ENCODE measurements at regions not wholly inside any gene's neighbourhood (a gene's known extent, or its start where the extent isn't known, plus 50 kb on each side); places are given as distances from the start of the nearest gene placed in this dataset.

GRCh38 chr18:45119876-45120275 is 439.2 kb downstream of the SETBP1 start:
- no peak for DNase-seq (ENCODE audit: low read depth in 3 of 3, low spot score in 1 of 3)

DNA sequence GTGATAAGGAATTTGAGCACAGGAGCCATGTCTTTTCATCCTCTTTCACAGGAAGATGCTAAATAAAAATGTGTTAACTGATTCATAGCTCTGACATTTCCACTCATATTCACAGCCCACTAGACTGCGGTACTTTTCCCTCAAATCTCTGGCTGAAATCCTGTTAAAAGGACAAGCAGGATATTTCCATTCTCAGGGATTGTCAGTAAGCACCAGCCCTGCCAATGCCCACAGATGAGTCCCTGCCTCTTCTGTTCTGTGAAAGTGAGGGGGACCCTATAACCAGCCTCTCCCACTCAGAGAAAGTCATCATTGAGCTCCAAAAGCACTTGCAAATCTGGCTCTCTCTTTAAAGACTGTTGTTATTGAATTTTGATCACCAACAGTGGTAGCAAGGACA is 440.5 kb downstream of the SETBP1 start:
- DNase-seq (ENCODE audit: low read depth in 3 of 3, low spot score in 1 of 3): no peak

- no peak for DNase-seq (ENCODE audit: low read depth in 3 of 3, low spot score in 1 of 3)
Observed at GRCh38 chr18:45122506-45122905, 441.8 kb downstream of the SETBP1 start.

DNA sequence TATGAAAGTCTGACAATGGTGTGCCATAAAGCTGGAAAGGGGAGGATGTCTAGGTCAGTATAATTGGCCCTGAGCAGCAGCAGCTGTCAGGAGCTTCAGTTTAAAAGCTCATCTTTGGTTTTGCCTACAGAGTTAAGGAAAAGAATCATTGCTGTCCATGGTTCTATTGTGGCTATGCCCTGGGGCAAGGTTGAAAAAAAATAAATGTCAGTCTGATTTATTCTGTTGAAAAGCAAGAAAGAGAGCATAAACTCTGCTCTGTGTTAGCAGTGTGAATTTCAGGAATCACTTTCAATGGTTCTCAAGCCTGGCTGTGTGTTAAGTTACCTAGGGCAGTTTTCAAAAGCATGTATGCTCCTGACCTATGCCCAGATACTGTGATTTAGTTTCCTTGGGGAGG is 446.7 kb downstream of the SETBP1 start:
- no peak for DNase-seq (ENCODE audit: low read depth in 3 of 3, low spot score in 1 of 3)

DNA sequence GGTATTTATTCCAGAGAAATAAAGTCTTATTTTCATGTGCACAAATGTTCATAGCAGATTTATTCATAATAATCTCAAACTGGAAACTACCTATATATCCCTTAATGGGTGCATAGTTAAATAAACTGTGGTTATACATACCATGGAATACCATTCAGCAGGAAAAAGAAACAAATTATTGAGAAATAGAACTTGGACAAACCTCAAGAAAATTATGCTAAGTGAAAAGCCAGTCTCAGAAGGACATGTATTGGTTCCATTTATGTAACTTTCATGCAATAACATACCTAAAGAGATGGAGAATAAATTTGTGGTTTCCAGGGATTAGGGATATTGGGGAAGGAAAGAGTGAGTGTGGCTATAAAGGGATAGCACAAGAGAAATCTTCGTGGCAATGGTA is 452.6 kb downstream of the SETBP1 start:
- DNase-seq (ENCODE audit: low read depth in 3 of 3, low spot score in 1 of 3): no peak

- no peak for DNase-seq (ENCODE audit: low read depth in 3 of 3, low spot score in 1 of 3)
Observed at GRCh38 chr18:45136381-45137086, 455.8 kb downstream of the SETBP1 start.

DNA sequence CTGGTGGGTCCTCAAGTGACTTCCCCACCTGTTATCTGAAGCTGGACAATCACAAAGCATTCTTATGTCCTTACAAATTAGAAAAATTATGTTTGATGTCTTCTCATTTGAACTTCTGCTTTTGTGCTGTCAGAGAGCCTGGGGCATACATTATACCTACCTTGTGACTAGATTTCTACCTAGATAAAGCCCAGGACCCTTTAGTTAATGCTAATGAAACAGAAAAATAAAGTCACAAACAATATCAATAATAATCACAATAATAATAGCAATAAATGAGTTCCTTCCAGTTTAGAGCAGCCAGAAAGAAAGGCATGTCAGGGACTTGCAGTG is 456.4 kb downstream of the SETBP1 start:
- DNase-seq (ENCODE audit: low read depth in 3 of 3, low spot score in 1 of 3): no peak

DNA sequence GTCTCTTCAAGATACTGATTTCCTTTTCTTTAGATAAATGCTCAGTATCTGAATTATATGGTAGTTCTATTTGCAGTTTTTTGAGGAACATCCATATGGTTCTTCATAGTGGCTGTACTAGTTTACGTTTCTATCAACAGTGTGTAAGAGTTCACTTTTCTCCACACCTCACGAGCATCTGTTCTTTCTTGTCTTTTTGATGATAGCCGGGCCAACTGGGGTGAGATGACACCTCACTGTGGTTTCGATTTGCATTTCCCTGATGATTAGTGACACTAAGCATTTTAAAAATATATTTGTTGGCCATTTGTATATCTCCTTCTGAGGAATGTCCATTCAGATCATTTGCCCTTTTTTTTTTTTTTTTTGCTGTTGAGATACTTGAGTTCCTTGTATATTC is 458.8 kb downstream of the SETBP1 start:
- no peak for DNase-seq (ENCODE audit: low read depth in 3 of 3, low spot score in 1 of 3)

DNA sequence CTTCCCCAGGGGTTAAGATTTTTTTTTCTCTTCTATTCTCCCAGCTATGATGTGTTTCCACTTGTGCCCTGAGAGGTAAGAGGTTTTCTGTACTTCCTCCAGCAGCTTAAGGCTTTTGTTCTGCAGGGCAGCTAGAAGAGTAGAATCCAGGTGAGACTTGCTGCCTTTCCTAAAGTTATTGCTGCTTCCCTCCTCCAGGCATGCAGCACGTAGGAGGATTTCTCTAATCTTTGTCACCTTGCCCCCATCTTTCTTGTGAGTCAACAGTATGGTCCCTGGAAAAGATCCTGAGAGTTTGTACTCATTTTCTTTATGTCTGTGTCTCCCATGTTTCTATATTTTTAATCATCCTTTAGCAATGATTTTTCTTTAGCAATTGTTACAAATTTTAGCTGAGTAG is 462.2 kb downstream of the SETBP1 start:
- DNase-seq (ENCODE audit: low read depth in 3 of 3, low spot score in 1 of 3): no peak

GRCh38 chr18:45149712-45150111 is 465.6 kb upstream of the SLC14A2 start:
- DNase-seq (ENCODE audit: low read depth in 3 of 3, low spot score in 1 of 3): no peak

DNA sequence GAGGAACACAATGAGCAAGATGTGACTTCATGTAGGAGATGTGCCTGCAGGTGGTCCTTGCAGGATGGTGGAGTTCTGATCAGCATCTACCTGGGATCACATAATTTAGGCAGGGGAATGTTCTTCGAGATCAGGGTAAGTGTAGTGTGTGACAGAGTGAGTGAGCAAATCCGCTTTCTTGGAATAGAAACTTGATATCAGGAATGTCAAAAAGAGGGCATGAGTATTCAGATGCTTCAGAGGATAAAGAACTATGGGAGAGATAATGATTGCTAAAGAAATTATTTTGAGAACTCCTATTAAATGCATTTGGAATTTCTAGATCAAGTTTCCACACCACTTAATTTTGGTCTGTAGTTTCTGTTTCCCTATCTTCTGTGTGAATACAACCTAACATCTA is 463.6 kb upstream of the SLC14A2 start:
- no peak for DNase-seq (ENCODE audit: low read depth in 3 of 3, low spot score in 1 of 3)

DNA sequence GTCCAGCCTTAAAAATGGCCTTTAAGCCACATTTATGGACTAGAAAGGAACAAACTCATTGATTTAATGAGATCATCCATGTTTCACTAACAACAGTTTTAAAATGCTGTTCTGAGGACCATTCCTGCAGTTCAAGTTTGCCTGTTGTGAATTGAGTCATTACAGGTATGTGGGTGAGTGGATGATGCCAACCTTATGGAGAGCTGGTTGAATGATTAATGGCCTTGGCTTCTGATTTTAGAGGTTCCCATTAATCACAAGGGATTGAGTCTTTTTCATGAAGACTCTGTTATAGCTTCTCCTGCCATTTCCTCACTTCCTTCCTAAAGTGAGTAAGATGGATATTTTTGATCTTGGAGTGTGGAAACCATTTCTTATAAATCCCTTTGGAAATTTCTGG is 459.8 kb upstream of the SLC14A2 start:
- no peak for DNase-seq (ENCODE audit: low read depth in 3 of 3, low spot score in 1 of 3)

DNA sequence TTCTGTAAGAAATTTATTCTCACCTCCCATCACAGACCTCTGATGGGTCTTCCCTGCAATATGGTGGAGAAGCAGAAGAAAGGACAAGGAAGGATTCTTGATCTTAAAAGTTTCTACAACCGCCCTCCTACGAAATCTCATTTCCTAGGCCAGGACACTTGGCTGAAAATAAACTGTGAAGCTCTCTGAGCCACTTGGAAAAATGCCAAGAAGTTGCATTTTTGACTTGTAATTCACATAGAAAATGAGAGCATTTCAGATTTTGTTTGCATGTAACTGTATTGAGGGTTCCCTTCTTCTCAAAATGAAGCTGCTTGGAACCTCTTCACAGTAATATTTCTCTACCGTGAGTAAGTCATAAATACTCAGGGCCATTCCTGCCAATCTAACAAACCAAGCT is 458.3 kb upstream of the SLC14A2 start:
- no peak for DNase-seq (ENCODE audit: low read depth in 3 of 3, low spot score in 1 of 3)

DNA sequence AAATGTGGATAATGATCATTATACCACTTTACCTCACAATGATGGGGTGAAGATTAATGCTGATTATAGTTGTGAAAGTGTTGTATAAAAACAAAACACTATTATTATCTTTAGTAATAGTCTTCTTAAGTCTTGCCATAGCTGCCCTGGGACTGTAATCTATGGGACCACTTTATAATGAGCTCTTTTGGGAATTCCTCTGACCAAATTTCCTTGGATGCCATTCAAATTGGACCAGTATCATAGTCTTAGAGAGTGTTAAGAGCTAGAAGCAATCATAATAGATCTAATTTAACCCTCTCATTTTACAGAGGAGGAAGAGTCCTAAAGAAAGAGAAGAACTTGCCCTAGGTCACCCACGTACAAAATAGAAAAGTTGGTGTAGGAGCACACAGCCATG is 457.7 kb upstream of the SLC14A2 start:
- no peak for DNase-seq (ENCODE audit: low read depth in 3 of 3, low spot score in 1 of 3)

DNA sequence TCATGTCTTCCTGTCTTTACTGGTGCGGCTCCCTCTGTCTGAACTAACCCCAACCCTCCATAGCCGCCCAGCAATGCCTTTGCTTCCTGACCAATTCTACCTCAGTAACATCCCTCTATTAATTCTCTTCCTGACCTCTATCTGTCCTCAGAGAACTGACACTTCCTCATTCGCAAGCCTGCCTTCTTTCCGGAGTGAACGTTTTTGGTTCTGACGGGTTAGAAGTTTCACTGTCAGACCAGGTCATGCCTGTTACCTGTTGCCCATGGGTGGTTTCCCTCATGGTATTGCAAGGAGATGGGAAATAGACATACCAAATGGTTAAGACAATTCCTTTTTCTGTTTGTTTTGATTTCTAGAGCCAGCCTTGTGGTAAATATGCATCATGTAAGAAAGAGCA is 453.4 kb upstream of the SLC14A2 start:
- no peak for DNase-seq (ENCODE audit: low read depth in 3 of 3, low spot score in 1 of 3)

DNA sequence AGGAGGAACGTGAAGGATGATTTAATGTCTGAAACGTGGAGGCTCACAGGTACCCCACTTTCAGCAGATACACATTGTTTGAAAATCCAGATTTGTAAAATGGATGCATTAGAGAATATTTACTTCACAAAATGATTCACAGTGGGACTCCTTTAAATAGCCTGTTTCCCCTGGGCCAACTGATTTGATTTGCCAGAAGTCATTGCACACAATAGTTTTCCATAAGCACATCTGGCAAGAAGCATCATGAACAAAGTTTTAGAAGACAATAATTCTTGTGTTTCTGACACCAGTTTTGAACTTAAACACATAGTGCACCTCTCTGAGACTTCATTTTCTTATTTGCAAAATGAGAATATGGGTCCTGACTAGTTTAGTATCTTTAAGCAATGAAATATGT is 451.4 kb upstream of the SLC14A2 start:
- no peak for DNase-seq (ENCODE audit: low read depth in 3 of 3, low spot score in 1 of 3)

DNA sequence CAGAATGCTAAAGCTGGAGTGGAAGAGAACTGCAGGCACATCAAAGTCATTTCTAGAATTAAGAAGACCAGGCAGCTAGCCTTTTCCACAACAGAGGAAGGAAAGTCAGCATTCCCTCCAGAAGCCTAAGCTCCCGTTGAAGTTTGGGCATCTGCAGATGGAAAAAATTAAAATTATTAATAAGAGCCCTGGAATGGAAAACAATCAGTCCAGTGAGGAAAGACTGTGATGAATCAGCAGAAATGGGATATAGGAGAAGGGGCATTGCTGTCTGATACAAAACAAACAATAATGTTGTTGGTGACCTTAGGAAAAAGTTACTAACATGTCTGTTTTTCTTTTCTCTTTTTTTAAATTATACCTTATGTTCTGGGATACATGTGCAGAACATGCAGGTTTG is 450.7 kb upstream of the SLC14A2 start:
- DNase-seq (ENCODE audit: low read depth in 3 of 3, low spot score in 1 of 3): no peak

GRCh38 chr18:45165176-45165713 is 450.0 kb upstream of the SLC14A2 start:
- DNase-seq (ENCODE audit: low read depth in 3 of 3, low spot score in 1 of 3): no peak

- no peak for DNase-seq (ENCODE audit: low read depth in 3 of 3, low spot score in 1 of 3)
Observed at GRCh38 chr18:45165871-45166270, 449.4 kb upstream of the SLC14A2 start.

- DNase-seq (ENCODE audit: low read depth in 3 of 3, low spot score in 1 of 3): no peak
Observed at GRCh38 chr18:45166341-45166835, 448.9 kb upstream of the SLC14A2 start.

DNA sequence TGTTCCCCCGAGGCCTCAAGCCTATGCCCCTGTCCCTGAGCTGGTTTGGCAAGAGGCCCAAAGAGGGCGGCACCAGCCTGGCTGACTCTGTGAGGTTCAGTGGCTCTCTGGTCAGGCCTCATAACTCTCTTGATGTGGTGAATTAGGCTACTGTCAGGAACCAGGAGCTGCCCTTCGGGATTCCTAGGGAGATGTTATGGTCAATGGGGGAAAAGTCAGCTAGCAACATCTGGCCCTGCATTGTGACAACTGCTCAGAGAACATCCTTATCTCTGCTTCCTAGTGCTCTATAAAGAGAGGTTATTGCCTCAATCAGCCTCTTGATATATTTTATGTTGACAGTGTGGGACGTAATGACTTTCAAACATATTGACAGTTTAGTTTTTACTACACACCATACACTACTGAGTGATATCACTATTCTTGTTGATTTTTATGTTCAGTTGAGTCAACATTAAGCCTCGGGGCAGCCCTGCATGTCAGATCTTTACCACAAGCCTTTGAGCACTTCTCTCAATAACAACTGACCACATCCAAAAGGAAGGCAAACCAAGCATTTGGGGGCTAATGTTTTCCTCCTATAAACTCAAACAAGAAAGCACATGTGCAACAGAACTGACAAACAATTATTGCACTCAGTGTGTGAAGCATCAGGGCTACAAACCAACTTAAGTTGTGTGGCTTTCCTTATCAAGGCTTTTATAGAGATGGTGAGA is 448.3 kb upstream of the SLC14A2 start:
- DNase-seq (ENCODE audit: low read depth in 3 of 3, low spot score in 1 of 3): no peak

GRCh38 chr18:45167631-45168280 is 447.5 kb upstream of the SLC14A2 start:
- DNase-seq (ENCODE audit: low read depth in 3 of 3, low spot score in 1 of 3): no peak

All from stimulated activated CD4-positive, alpha-beta T cell treated with anti-CD3 and anti-CD28 coated beads, TNF-alpha, amount 100 ng/mL, for 1 hour (primary cell).